Neural crest cell (in vitro differentiated cells): ENCODE measurements at regions not wholly inside any gene's neighbourhood (a gene's known extent, or its start where the extent isn't known, plus 50 kb on each side); places are given as distances from the start of the nearest gene placed in this dataset.

ENCODE experiments used
- DNase-seq: peaks from one replicate; pipeline ENCODE4 v3.0.0; 2021; ENCODE audit warnings: low read depth, mixed read lengths, low spot score
- H3K27ac Mint-ChIP-seq: one replicate; pipeline ENCODE4 v1.8.0; 2021; ENCODE audit warnings: mild to moderate bottlenecking, mixed read lengths; ENCODE audit not compliant: unreplicated experiment
- H3K27me3 Mint-ChIP-seq: 2 replicates; pipeline ENCODE4 v1.8.0; 2021; ENCODE audit warnings: low read depth, mild to moderate bottlenecking, mixed read lengths
- H3K36me3 Mint-ChIP-seq: 2 replicates; pipeline ENCODE4 v1.8.0; 2021; ENCODE audit warnings: low read depth, mild to moderate bottlenecking, mixed read lengths
- H3K4me1 Mint-ChIP-seq: 2 replicates; pipeline ENCODE4 v1.8.0; 2021; ENCODE audit warnings: mixed read lengths
- H3K4me3 Mint-ChIP-seq: one replicate; pipeline ENCODE4 v1.8.0; 2021; ENCODE audit warnings: mild to moderate bottlenecking, mixed read lengths
- H3K9me3 Mint-ChIP-seq: 2 replicates; pipeline ENCODE4 v1.8.0; 2021; ENCODE audit warnings: mixed read lengths
- CTCF ChIP-seq: fragments of 200-600 bp; sonication (generic); conservative IDR thresholded peaks from 2 replicates; pipeline ENCODE4 v1.5.0; 2021; ENCODE audit warnings: antibody characterized with exemption, mild to moderate bottlenecking

- H3K4me1 Mint-ChIP-seq: peaks cover 18% of the 10 kb centered on the region
- H3K9me3 Mint-ChIP-seq: no peaks in the 10 kb centered on the region
- peaks cover 4% of the 10 kb centered on the region for H3K27me3 Mint-ChIP-seq
- DNase-seq: no peak
- no peak overlapping the region for H3K4me3 Mint-ChIP-seq
- H3K36me3 Mint-ChIP-seq: no peaks in the 10 kb centered on the region
- TF ChIP-seq CTCF: no peak
- no peak overlapping the region for H3K27ac Mint-ChIP-seq
These were observed 53.3 kb upstream of the EPB41L1 start for GRCh38 chr20:36101192-36101591.

- Mint-ChIP-seq H3K27ac (peak overlapping the region; percentile 63), H3K4me1 (peaks cover 18% of the 10 kb centered on the region), H3K27me3 (no peaks in the 10 kb centered on the region), H3K9me3 (no peaks in the 10 kb centered on the region), H3K4me3 (no peak overlapping the region), H3K36me3 (no peaks in the 10 kb centered on the region)
- no peak for TF ChIP-seq CTCF
- no peak for DNase-seq
These were observed 52.2 kb upstream of the EPB41L1 start for GRCh38 chr20:36102306-36102705.

GRCh38 chr20:36102809-36103596 is 51.5 kb upstream of the EPB41L1 start:
- no peak for TF ChIP-seq CTCF
- no peaks in the 10 kb centered on the region for H3K9me3 Mint-ChIP-seq
- H3K27ac Mint-ChIP-seq: peak overlapping the region; percentile 63
- H3K36me3 Mint-ChIP-seq: no peaks in the 10 kb centered on the region
- H3K4me3 Mint-ChIP-seq: no peak overlapping the region
- H3K27me3 Mint-ChIP-seq: no peaks in the 10 kb centered on the region
- H3K4me1 Mint-ChIP-seq: peaks cover 13% of the 10 kb centered on the region
- DNase-seq: no peak

GRCh38 chr20:36104244-36104643 is 50.3 kb upstream of the EPB41L1 start:
- Mint-ChIP-seq H3K27me3 (no peaks in the 10 kb centered on the region), H3K9me3 (no peaks in the 10 kb centered on the region), H3K4me1 (peaks cover 13% of the 10 kb centered on the region), H3K27ac (no peak overlapping the region), H3K36me3 (no peaks in the 10 kb centered on the region), H3K4me3 (no peak overlapping the region)
- no peak for TF ChIP-seq CTCF
- no peak for DNase-seq
